RPMI7951 (cell line): ENCODE measurements at regions not wholly inside any gene's neighbourhood (a gene's known extent, or its start where the extent isn't known, plus 50 kb on each side); places are given as distances from the start of the nearest gene placed in this dataset.

Source experiments
- DNase-seq: peaks from one replicate; pipeline ENCODE4 v3.0.0-alpha.2; 2012; ENCODE audit warnings: low read depth

DNA sequence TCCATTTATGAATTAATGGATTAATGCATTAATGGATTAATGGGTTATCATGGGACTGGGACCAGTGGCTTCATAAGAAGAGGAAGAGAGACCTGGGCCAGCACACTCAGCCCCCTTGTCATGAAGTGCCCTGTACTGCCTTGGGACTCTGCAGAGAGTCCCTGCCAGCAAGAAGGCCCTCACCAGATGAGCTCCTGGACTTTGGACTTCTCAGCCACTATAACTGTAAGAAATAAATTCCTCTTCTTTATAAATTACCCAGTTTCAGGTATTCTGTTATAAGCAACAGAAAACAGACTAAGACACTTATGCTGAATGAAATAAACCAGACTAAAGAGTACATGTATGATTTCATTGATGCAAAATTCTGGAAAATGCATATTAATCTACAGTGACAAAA is 119.4 kb upstream of the MSX1 start:
- DNase-seq: no peak

DNA sequence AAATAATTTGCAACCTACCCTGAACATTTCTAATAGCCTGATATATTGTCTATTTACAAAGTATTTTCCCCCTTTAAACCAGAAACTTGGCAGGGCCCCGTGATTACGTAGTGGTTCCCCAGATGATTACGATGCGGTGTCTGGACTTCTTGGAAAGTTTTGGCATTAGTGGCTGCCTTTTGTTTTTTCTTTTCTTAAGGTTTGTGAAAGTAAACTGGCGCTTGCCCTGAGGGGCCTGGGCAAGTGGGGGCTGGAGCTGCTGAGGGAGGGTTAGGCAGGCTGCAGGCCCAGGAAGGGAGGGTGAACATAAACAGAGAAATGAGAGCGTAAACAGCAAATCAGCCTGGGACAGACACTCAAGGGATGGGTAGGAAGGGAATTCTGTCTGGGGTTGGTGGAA is 123.6 kb upstream of the MSX1 start:
- DNase-seq: peak; percentile 55

DNA sequence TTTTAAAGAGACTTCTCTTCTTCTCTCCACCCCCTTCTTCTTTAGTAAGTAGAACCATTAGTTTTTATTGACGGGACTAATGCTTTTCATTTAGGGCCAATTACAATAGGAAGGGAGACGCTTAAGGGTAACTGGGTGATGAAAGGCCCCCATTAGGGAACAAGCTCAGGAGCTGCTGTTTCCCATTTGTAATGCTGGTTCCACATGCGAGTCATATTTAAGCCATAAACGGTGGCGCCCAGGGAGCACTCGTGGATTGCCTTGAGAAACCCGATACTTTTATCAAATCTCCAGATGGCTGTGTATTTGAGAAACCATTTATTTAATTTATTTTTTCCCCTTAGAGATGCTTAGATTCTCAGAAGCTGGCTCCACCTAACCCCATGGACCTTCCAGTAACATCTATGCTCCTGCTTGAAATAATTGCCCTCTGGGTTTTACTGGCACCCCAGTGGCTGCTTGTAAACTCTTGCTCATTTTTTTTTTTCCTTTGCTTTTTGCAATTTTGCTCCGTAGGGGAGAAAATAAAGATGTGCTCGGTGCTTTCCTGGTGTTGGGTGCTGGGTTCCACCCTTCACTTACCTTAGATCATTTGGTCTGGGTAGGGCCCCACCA is 124.2 kb upstream of the MSX1 start:
- peak; percentile 32 for DNase-seq

DNA sequence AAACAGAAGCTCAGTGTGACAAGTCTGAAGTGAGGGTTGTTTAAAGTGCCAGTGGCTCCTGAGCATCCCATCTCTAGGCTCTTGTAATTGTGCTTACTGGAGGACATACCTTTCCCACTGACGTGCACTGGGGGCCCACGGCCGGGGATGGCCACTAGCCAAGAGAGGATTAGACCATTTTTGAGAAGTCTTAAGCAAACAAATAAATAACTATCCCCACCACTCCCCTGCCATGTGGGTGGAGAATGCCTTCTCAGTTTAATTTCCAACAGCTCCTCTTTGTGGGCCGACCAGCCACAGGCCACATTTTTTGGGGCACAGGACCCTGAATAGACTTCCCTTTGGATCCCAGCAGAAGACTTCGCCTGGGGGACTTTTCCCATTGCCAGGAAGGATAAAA is 125.0 kb upstream of the MSX1 start:
- peak; percentile 15 for DNase-seq

DNA sequence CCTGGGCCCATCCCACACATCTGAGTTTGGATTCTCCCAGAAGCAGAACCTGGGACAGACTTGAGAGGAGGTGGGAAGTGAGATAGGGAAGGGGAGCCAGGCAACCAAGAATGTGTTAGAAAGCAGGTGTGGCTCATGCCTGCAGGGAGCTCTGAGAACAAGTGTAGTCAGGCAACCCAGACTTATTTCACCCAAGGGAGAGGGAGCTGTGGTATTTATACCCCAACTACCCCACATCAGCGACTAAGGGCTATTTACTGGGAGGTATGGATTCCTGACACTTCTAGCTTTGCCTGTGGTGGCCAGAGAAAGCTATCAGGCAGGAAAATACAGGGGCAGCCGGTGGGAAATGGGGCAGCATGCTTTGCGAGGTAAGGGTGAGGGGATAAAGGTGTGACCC is 125.8 kb upstream of the MSX1 start:
- DNase-seq: no peak

DNA sequence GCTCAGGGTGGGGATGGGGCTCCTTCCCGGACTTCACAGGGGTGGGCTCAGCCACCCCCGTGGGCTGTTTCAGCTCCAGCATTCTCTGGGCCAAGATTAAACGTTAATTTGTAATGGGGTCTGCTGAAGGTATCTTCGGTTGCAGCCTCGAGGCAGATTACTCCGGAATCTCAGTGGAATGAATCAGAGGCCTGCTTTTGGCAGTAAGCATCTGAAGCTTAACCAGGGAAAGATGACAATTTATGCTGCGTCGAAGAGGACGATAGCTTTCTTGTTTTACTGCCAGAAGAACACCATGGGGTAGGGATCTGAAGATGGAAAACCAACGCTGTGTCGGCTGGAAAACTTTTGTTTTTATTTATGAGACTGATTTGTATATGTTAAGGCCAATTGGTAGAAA is 129.2 kb upstream of the MSX1 start:
- peak; percentile 33 for DNase-seq

DNA sequence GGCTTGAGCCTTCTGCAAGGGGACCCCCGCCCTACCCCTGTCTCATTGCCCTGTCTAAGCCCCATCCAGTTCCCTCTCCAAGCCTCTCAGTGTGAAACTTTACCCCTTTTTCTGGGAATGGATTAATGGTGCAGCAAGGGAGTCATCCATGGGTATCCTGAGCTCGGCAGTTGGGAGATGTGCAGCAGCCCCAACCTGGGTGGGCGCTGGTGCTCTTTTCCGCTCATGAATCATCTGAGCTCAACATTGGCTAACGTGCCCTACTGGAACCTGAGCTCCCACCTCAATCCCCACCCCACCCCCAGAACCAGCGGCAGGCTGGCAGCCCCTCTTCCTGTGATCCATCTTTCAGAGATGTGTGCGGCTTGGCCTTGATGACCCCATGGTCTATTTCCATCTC is 130.3 kb upstream of the MSX1 start:
- DNase-seq: no peak

DNA sequence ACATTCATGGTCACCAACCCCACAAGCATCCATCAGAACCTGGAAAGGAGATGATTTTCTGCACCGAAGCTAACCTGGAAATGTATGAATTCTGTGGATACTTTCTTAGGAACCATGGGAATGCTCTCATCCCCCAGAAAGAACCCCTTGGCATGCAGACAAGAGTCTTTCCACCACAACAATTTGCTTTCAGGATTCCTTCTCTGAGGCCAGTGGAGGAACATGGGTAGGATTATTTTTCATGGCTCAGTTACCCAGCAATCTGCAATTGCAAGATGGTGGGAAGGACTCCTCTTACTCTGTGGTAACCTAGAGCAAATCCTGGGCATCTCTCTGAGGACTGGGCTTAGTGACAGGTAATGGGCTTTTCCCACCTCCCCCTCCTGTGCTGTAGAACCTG is 131.9 kb upstream of the MSX1 start:
- DNase-seq: no peak

DNA sequence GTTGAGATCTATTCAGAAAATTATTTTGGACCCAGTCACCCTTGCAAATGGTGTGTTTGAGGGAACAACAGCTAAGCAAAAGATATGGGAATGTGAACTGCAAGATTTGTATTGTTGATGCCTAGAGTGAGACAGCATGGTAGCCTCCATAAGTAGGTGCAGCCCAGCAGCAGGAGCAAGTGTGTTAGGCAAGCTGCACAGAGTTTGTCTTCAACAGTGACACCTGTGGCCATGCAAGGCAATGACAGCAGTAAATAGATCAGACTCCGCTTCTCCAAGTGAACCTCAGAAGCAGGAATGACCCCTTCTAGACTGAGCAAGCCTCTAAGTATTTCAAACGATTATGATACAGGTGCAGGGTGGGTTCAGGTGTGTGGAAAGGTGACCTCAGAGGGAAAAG is 133.4 kb upstream of the MSX1 start:
- no peak for DNase-seq

DNA sequence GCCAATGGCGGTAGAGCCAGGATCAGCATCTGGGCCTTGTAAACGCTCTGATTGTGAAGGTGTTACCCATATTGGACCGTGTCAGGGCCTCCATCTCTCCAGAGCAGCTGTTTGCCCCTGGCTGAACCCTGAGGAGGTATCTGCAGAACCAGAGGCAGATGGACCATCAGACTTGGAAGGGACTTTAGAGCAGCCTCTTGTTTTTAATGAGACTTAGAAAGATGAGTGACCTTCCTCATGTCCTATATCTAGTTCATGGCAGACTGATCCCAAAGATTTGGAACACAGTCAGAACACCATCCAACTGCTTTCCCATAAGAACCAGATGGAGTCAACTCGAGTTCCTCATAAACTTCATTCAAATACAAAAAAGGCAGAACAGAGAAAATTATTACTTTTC is 135.1 kb upstream of the MSX1 start:
- DNase-seq: no peak

DNA sequence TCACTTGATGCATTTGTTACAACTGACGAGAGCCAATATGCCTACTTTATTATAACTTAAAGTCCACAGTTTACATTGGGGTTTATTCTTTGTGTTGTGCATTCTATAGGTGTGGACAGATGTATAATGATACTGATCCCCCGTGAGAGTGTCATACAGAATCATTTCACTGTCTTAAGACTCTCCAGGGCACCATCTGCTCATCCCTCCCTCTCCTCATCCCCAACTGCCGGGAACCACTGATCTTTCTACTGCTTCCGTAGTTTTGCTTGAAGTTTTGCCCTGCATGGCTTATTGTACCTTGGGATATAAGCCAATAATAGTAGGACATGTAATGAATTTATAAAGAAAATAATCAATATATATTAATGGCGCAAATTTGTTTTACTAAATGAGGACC is 137.8 kb upstream of the MSX1 start:
- DNase-seq: no peak

DNA sequence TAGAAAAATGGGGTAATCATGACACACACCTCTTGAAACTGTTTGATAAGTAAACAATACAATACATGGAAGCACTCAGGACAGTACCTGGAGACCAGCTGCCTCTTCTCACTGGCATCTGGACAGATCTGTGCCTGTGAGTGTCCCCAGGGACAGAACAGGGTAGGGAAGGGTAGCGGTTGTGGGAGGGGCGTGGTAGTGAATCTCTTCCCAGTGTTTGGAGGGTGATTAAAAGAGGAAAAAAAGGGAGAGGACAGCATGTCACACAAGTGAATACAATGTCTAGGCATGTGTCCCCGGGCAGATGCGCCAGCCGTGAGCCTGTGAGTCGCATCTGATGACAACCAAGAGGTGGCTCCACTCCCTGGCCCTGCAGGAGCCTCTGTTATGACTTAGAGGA is 138.8 kb upstream of the MSX1 start:
- DNase-seq: no peak

DNA sequence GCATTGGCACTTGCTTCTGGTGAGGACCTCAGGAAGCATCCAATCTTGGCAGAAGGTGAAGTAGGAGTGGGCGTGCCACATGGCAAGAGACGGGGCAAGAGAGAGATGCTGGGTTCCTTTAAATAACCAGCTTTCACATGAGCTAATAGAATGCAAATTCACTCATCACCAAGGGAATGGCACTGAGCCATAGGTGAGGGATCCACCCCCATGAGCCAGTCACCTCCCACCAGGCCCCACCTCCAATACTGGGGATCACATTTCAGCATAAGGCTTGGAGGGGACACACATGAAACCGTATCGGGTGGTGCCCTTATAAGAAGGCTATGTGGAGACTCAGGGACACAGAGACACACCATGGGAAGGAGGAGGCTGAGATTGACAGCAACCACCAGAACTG is 140.0 kb upstream of the MSX1 start:
- DNase-seq: no peak

DNA sequence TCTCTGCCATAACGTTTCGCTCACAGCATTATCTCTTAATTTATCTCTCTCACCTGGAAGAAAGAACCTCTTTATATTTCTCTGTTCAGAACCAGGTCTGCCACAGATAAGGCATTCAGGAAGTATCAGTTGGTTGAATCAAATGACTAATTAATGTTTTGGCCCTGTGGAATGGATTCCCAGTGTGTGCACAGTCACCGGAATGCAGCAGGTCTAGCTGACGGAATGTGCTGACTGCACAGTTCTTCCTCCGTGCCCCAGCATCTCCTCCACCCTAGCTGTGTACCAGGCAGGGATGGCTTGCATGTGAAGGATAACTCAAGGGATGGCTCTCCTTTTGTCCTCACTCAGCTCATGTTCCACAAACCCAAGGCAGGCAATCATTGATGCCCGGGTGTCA is 141.8 kb upstream of the MSX1 start:
- no peak for DNase-seq

DNA sequence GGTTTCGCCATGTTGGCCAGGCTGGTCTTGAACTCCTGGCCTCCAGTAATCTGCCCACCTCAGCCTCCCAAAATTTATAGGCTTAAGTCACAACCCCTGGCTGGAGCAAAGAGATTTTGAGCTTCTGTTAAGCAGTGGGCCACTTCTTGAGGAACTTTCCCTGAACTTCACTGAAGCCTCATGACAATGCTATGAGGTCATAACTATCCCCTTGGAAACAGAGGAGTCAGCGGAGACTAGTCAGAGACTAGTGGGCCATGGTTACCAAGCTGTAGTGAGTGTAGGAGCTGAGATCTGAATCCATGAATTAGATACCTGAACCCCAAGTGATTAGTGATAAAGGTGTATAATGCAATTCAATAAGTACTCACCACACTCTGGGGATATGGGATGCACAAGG is 145.1 kb upstream of the MSX1 start:
- DNase-seq: no peak

DNA sequence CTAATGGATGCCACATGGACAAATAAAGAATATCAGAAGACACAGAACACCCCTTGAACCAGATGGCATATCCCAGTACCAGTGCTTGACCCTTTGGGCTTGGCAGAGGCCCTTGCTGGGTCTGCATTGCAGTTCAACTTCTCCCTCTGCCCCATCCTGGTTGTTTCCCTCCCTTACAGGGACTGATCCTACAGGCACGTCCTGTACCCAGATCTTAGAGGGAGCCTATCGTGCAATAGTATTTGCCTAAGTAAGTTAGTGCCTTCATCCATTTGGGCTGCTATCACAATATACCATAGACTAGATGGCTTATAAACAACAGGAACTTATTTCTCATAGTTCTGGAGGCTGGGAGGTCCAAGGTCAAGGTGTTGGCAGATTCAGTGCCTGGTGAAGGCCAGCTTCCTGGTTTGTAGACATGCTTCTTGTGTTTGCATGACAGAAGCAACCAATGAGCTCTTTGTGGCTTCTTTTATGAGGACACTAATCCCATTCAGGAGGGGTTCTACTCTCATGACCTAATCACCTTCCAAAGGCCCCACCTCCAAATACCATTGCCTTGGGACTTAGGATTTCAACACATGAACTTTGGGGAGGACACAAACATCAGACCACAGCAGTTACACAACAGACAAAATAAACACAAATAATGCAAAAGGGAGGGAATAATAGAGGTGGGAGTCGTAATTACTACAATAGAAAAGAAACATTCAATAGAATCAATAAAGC is 146.5 kb upstream of the MSX1 start:
- peak; percentile 31 for DNase-seq

DNA sequence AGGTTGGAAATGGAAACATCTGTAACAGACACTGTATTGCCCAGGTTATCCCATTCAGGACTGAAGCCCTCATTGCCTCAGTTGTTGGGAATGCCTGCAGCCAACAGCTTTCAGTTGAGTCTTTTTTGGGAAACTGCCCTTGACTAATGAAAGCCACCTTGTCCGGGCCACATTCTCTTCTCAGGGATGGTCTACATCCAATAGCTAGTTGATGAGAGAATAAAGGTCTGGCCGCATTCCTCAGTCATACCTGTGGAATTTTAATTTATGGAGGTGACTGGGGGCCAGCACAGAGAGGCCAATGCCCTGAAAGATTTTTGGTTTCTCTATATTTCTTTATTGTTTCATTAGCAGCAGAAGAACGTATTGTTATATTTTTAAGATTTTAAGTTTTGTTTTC is 147.6 kb upstream of the MSX1 start:
- DNase-seq: no peak

DNA sequence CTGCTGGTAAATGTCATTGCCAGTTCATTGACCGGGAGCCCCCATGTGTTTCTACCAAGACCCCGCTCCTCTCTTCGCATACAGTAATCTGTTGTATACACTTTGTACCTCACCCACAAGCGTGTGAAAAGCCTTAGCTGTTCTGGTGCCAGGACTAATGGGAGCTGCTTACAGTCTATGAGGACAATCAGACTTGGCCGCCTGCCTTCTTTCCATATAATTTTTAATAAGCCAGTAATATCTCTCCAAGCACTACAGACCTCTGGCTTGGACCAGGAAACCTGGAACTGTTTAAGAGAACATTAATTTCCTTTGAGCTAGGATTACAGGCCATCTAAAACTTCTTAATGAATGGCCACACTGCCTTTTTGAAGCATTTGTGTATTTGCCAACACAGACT is 149.7 kb upstream of the MSX1 start:
- no peak for DNase-seq

DNA sequence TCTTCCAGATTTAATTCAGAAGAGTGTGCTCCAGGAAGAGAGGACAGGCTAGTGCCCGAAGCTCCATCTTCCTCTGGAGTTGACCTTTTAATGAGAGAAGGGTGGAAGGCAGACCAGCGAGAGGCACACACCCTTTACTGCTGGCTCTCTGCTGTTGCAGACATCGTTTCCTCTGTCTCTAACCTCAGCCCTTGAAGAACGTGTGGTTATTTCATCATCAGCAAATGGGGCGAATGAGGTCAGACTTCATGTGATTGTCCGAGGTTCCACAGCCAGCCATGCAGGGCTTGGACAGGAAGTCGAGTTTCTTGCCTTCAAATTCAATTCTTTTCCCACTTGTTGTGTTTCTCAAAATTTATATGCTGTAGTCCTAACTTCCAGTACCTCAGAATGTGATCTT is 155.2 kb upstream of the MSX1 start:
- peak; percentile 49 for DNase-seq

DNA sequence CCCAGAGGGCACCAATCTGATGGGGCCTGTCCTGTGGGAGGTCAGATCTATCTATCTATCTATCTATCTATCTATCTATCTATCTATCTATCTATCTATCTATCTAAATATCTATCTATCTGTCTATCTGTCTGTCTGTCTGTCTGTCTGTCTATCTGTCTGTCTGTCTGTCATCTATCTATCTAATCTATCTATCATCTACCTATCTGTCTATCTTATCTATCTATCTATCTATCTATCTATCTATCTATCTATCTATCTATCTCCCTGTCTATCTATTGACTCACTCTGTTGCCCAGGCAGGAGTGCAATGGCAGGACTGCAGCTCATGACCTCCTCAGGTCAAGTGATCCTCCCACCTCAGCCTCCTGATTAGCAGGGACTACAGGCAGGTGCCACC is 155.7 kb upstream of the STX18 start:
- DNase-seq: no peak

DNA sequence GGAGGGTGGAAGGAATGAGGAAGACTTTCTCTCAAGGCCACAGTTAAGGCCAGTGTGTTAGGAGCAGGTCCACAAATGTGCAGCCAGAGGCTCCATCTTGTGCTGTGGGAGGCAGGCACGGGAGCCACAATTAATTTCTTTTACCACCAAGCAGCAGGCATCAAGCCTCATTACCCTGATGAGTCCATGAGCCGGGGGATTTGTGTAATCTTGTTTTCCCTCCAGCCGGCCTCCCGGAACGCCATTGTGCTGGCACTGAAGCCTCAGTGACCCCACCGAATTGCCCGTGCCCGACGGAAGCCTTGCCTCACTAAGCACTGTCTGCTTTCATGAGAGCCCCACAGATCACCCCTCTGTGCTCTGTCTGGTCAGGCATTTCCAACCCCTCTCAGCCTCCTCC is 154.7 kb upstream of the STX18 start:
- DNase-seq: no peak

DNA sequence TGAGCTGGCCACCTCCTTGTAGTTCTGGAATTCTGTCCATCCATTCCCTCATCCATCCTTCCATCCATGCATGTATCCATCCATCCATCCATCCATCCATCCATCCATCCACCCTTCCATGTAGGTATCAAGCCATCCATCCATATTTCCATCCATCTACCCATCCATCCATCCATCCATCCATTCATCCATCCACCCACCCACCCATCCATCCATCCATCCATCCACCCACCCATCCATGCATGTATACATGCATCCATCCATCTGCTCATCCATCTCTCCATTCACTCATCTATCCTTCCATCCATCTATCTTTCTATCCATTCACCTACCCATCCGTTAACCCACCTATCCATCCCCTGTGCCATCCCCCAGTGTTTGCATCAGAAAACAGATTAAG is 153.6 kb upstream of the STX18 start:
- no peak for DNase-seq

DNA sequence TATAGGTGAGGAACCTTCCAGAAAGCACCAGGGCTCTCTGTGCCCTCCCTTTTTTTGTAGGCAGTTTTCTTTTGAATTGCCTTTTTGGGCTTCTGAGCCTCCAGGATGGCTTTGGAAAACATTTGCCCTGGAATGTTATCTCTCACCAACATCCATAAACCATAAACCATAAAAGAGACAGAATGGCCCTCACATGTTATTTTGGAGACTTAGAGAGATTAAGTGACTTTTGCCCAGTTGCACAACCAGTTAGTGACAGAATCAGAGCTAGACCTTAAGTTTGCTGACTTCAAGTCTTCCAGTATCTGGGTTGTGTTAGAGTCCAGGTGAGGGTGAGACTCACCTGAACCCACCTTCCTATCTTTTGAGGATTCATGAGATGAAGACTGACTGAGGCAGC is 153.0 kb upstream of the STX18 start:
- DNase-seq: no peak

DNA sequence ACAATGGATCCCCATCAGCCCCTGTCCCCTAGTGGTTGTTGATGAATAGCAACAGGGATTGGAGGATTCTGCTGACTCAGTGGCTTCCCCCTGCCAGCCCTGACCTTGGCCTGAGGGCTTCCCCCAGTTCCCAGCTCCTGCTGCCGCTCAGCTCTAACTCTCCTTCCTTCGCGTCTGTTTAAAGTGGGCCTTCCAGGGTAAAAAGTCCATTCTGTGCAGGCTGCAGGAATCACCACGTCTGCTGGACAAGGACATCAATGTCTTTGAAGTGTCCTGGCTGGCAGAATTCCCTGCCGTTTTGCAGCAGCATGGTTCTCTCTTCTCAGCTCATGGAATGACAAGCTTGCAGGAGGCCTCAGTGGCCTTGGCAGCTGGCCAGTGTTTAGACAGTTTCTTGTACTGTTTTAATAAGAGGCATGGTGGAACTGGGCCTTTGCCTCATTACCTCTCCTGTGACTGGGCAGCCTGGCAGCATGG is 152.5 kb upstream of the STX18 start:
- peak; percentile 69 for DNase-seq
